ENCODE measurements at regions not wholly inside any gene's neighbourhood (a gene's known extent, or its start where the extent isn't known, plus 50 kb on each side); places are given as distances from the start of the nearest gene placed in this dataset.
"Not testable (repeated sequence)": the region's sequence is repeated elsewhere in the genome, so short reads cannot be mapped to it uniquely, and the experiment has no call there.

GRCh38 chr3:177457204-177457603, 259.9 kb upstream of the TBL1XR1 start:
- TF ChIP-seq CTCF, POLR2A (IDR thresholded peaks at IDR 0.05): not testable (repeated sequence)
